HuH-7.5 (cell line): ENCODE measurements at regions not wholly inside any gene's neighbourhood (a gene's known extent, or its start where the extent isn't known, plus 50 kb on each side); places are given as distances from the start of the nearest gene placed in this dataset.

Experiments
- DNase-seq: peaks from one replicate; pipeline ENCODE4 v3.0.0; 2011; ENCODE audit warnings: low spot score

DNA sequence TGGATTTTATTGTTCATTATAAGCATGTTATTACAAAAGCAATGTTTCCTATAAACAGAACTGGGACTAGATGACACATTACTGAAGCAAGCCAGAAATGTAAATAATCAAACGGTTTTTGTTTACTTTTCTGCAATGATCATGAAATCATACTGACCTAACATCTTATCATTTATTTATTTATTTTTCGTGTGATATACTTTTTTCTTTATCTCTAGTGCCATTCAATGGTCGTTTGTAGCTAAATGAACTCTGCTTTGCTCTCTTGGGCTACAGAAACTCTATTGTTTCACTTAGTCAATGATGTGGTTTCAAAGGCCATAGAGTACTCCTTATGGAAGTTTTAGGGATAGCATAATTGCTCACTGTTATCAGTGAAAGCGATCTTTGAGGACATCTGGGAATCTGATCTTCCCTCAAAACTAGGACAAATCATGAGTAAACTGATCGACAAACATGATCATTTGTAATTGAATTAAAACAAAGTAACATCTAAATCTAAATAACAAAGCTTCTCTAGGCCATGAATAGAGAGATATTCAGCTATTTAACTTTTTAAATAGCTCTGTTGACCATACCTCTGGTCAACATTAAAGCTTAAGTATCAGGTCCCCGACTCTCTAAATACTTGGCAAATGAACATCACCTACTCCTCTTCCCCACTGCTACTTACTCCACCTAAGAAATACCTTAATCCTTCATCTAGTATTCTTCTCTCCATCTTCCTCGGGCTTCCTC is 933.4 kb downstream of the TFAP2A start:
- DNase-seq: no peak

DNA sequence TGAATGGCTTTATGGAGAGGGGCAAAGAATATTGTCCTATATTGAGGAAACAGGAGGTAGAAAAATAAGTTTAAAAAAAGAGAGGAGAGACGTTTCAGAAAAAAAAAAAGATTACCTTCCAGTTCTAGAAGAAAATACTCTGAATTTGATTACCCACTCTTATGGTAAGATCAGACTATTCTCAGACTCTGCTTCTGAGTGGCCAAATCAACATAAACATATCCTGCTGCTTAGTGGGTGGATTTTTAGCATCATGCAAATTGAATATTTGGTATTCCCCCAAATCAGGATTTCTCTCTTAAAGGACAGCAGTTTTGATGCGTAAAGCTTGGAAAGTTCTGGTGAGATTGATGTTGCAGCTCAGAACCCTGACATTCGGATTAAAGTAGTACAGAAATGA is 946.6 kb downstream of the TFAP2A start:
- no peak for DNase-seq

DNA sequence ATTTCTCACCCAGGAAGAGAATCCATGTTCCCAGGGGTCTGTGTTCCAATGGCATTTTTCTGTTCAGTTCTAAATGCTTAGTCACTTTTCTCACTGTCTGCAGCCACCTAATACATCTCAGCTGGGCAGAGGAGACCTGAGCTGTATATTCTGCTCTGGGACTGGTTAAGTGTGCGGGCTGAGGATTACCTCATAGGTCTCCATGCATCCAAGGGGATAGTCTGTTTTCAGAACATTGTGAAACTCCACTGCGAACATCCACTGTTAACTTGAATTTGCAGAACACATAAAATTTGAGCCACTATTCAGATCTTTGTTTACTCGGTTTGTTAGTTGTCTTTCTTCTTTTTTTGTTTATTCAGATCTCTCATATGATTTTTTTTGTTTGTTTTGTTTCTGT is 947.1 kb downstream of the TFAP2A start:
- no peak for DNase-seq

DNA sequence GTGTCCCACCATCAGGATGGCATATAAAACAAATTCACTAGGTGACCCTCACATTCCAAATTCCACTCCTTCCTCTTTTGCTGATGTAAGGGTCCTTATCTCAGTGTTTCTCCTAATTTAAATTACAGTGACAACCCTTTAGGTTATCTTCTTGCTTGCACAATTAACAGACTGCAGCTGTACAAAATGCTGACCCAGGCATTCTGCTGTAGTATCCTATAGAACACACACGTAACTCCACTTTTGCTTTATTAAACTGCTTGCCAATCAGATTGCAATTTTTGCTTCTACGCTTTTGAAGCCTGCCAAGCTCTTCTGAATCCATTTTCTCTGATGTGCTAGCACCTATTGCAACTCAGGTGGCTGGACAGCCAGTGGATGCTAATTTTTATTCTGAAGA is 950.3 kb downstream of the TFAP2A start:
- no peak for DNase-seq

DNA sequence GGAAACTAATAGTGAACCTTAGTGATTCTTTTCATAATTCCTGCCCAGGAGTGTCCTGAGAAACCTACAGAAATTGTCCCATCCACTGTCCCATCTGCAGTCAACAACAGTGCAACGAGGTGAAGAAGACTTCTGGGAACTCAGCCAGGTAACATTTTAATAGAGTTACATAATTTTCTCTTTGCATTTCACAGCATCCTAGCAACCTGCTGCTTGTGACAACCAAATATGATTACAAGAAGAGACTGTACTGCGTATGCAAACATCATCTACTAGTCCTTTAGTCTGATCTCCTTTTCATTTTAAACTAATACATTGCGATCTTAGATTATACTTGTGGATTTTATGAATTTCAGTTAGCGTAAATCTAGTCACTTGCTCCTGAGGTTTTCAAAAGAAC is 951.6 kb downstream of the TFAP2A start:
- no peak for DNase-seq

DNA sequence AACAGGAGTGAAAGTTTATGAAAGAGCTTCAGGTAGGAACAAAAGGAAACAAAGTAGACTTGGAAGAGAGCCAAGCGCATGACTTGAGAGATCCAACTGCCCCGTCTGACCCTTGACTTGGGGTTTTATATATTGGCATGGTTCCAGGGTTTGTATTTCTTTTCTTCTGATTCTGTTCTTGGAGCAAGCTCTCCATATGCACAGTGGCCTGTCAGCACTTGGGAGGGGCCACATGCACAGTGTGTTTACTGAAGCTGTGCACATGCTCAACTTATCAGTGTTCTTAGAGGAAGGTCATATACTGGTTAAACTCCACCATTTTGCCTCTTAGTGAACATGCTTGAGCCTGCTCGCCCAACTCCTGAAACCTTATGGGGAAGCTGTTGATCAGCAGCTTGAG is 953.7 kb downstream of the TFAP2A start:
- no peak for DNase-seq

DNA sequence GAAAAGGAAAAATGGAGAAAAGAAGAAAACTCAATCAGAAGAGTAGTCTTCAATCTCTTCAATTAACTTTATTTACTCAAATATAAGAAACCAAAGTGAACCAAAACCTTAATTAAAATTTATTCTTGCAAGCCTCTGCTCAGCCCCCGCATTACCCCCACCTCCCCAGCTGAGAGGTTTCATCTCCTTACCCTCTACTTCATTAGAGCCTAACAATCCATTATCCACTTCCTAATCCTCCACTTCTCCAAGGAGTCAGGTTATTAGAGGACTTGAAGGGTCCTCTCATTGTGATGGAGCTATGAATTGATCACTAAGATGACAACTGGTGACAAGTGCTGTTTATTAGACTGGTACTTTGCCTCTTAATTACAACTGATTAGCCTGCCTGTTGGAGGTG is 956.5 kb downstream of the TFAP2A start:
- DNase-seq: no peak

DNA sequence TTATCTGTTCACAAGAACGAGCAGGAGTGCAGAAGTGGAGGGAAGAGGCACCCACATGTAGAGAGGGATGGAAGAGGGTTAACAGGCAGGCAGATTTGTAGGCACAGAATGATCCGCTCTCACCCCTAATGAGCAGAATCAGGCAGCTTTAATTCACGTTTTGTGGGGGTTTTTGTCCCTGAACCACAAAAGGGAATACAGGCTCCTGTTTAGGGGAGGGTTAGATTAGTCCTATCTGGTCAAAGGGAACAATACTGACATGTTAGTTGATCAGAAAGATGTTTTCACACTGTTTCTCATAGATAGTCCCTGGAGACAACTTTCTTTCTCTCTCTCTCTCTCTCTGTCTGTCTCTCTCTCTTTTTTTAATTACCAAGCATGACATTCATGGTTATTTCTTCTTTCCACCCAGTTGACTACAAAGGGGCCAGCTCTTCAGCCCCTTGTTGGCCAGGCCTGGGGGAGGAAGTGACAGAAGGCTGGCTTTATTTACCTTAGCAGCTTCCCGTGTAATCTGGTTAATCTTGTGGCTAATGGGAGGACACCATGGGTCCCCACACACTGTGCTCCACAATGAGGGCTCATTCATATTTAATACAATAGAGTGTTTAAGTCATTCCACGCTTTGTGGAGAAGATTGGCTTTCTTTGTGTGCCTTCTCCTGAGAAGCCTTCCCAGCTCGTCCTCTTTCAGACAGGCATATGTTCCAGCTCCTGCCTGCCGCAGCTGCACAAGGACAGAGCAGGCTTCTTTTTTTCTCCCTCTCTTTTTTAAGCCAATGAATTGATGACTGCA is 958.8 kb downstream of the TFAP2A start:
- DNase-seq: no peak

DNA sequence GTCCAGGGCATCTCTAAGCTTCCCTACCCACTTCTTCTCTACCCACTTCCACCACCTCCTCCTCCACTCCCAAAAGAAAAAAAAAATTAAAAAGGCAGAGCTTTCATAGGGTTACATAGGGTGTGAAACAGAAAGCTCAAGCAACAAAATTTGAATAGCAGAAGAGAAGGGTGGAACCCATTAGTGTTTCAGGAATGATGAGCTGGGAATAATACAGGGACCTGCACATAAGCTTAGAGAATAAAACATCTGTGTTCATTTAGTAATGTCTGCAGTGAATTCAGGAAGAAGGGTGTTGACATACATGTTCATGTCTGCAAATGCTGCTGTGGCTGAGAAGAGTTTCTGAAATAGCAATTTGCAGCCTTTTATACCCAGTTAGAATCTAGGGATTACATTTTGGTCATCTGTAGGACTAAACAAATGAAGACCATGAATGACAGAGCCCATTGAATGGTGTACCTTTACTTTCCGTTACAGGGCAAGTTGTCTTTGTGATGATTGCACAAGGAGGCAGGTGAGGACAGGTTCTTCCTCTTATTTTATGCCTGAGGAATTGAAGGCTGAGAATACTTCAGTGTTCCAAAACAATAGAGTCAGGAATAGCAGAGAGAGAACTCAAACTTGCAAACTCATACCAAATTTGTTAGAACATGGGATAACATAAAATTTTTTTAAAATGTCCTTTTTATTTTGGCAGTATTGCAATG is 975.1 kb downstream of the TFAP2A start:
- DNase-seq: no peak

DNA sequence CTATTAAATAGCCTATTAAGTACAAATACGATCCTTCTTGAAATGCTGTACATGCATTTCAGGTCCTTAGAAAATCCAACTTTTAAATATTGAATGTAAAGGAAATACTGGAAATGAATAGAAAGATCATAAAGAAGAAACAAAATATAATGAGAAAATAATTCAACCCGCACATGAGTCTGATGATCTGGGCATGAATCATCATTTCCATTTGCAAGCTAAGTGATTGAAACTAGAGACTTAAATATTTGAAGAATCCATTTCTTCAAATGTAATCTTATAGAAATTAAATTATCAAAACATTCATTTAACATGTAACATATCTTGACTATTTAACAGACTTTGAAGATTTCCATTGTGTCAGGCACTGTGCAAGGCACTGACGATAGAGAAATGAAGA is 977.0 kb downstream of the TFAP2A start:
- DNase-seq: no peak

DNA sequence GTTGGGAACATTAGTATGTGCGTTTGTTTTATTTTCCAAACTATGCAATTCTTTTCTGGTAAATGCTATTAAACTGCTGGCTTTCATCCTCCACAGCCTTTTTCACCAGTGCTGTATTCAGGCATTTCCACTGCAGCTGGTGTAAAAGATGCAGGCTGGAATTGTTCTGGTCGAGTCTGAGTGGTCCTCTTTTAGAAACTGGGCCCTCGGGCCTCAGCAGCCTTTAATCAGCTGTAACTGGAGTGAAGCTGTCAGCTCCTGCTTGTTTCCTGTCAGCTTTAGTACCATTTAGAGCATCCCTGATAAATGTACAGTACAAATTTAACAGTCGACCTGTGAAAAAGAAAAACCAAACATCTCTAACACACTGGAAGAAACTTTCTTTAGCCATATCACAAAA is 979.6 kb downstream of the TFAP2A start:
- DNase-seq: no peak

DNA sequence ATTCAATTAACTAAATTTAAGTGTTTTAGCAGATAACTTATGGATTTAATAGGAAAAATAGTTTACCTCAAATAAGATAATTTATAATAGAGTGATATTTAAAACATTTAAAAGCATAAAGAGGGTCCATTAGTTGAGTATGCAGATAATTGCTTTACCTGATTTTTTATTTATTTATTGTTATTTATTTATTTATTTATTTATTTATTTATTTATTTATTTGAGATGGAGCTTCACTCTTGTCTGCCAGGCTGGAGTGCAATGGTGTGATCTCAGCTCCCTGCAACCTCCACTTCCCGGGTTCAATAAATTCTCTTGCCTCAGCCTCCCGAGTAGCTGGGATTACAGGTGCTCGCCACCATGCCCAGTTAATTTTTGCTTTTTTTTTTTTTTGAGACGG is 982.9 kb downstream of the TFAP2A start:
- DNase-seq: no peak

DNA sequence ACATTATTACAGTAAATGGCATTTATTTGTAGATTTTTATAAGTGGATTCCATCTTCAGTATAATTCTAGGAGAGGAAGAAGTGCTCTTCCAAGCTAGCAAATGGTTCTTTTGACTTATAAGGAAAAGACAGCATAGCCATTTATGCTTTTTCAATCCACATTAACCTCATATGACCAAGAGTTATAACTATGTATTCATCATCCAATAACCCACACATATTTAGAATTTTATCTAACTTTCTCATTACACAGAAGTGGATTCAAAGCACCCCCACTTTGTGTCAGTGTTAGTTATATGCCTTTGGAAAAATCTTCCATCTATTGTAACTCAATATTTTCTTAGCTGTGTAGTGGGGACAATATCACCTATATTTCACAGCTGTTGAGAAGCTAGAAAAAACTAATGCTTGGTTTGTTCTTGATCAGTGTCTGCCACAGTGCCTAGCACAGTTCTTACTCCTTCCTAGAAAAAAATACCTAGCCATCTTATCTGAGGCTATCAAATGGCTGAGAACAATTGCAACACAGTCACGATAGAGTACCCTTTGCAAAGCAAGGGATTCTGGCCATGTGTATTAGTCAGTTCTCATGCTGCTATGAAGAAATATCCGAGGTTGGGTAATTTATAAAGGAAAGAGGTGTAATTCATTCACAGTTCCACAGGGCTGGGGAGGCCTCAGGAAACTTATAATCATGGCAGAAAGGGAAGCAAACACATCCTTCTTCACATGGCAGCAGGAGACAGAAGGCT is 986.3 kb downstream of the TFAP2A start:
- no peak for DNase-seq

DNA sequence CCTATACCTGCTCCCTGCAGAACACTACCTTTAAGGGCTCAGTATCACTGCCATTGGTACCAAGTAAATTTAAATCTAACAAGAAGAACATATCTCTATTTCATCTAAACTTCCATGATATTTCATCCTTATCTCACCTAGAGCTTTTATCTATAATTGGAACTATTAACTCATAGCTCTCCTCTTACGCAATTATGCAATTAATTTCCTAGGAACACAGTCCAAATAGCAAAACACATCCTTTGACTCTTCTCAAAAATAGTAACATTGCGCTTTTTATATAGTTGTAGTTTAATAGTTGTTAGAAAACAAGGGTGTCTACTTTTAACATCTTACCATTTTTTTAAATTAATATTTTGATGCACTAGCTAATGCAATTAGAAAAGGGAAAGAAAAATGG is 986.8 kb upstream of the SLC35B3 start:
- DNase-seq: no peak

DNA sequence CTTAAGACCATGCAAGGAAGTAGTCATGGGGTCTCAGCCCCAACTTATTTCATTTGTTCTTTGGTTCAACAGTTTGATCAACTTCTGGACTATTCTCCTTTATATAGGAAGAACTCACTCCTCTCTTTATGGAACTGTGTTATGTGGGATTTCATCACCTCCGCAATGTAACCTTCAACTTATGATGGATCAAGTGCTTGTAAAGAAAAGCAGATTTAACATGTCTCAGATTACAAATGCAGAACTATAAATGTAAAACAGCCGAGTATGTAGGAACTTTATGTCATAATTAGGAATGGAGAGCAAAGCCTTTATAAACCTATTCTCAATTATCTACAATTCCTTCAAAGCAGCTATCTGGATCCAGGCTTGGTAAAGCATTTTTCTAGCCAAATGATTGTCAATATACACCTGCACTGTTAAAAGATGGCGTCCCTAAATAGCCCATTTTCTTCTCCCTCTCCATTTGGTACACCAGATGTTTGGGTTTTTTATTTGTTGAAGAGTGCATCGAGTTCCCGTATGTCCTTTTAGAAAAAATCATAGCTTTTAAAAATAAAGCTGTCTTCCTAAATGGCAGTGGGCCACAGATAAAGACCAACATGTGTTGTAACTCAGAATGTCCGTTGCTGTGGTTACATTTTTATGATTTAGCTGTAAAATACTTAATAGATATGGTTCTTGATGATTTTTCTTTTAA is 985.1 kb upstream of the SLC35B3 start:
- DNase-seq: no peak

DNA sequence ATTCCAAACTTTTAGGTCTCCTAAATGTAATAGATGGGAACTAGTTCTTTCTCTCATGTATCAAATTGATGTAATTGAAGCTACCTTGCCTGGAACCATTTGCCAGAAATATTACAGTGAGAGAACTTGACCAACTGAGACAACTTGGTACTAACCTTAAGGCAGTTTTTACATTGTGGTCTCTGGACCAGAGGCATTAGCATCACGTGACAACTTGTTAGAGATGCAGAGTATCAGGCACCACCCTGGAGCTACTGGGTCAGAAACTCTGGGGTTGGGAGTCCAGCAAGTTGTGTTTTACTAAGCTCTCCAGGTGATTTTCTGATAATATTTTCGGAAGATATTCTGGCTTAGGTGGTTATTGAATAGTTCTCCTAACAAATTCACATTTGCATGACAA is 982.1 kb upstream of the SLC35B3 start:
- no peak for DNase-seq

DNA sequence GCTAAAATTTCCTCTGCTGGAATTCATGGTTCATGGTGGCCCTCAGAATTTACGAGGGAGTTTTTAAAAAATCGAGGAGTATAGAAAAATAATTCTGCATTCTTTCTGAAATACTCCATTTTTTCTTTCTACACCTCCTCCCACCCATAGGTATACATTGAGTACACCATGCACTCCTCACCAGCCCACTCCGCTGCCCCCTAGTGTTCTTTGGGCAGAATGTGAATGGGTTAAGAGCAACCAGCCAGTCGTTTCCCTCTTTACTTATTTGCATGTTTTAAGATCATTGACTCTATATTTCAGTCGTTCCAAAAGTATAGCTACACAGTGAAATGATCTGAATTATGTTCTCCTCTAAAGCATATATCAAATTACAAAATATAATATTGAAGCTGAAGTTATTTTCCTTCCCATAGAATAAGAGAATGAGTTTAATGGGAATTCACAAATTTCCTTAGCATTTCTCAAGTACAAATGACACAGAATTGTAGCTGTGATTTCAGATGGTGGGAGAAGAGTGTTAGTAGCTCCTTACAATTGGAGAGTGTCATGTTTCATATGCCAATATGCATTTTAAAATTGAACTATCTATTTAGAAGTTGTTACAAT is 977.7 kb upstream of the SLC35B3 start:
- DNase-seq: no peak

DNA sequence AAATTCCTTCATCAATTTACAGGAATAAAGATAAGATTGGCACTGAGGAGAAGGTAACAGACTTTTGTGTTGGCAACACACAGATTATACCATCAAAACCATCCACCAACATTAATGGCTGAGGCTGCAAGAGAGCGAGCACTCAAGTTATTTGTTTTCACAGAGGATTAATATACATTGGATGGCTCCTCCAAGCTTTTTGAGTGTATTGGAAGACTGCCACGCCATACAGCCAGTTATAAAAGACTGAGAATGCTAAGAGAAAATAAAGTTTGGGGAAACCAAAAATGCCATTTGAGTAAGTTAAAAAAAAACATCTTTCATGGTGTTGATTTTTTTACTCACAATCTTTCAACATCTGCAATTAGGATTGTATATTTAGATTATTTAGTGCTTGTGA is 973.8 kb upstream of the SLC35B3 start:
- no peak for DNase-seq

DNA sequence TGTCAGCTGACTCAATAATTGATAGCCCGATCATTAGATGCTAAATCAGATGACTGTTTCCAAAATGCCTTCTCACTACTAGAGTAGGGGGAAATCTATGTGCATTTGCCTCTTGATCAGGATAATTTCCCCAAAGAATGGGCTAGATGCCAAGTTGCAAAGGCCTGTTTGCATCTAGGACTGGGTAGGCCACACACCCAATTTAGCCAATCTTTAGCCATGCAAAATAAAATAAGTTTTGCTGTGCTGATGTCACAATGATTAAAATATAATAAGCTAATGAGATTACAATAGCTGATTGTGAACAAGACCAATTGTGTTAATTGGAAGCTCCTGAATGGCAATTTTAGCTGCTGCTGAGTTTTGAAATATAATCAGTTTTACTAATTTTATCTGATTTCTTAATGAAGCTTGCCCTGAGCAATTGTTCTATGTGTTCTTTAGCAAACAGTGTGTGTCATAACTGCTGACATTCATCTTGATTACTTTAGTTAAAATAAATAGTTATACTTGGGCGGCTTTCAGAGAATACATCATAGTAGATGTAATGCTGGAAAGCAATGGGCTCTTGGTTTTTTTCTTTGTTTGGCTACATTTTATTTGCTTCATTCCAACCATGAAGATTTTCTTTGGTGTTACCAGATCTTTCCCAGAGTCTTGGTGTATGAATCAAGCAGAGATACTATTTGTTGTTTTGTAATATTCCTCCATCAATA is 973.2 kb upstream of the SLC35B3 start:
- DNase-seq: no peak

DNA sequence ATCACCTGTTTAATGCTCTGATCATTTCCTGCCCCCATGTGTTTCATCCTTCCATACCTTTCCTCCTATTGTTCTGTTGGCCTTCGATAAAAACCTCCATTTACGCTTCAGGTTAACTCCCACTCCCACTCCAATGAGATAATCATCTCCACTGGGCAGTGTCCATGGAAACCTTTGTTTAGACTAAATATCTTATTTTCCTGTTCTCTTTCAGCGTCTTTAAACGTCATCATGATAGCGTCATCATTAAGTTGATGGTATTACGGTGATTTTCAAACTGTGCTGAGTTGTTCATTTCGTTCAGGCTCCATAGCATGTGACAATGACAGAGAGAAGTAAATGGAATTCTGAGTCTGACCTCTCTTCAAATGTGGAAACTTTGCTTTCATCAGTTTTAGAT is 970.5 kb upstream of the SLC35B3 start:
- no peak for DNase-seq

DNA sequence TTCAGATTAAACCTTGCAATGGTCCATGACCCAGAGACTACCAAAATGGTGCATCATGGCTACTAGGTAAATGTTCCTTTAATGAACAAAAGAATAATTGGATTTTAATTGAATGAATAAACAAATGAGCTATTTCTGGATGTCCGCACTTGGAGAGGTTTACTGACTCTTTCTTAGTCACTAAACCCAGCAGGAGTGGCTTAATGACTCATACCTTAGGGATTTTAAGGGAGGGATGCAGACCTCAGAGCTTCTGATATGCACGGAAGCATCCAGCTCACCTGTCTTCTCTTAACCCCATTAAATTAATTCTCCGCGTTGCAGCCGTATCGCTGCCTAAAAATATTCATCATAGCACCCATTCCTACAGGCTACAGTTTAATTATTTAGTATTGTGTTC is 970.0 kb upstream of the SLC35B3 start:
- DNase-seq: no peak
